ENCODE measurements at regions not wholly inside any gene's neighbourhood (a gene's known extent, or its start where the extent isn't known, plus 50 kb on each side); places are given as distances from the start of the nearest gene placed in this dataset.

- Histone ChIP-seq H3K4me3 (ENCODE audit: low read depth, low read length) (no peak overlapping the region), H3K27ac (no peak overlapping the region), H3K27me3 (replicated peaks) (no peaks in the 10 kb centered on the region), H3K36me3 (replicated peaks) (no peaks in the 10 kb centered on the region)
- DNase-seq: no peak
- in situ Hi-C loops (cut with HindIII; ENCODE audit: low pct_ligation_motif_present, low sequenced_read_pairs): no loop called here
- TF ChIP-seq CTCF (IDR thresholded peaks at IDR 0.05; ENCODE audit: low read depth, low read length, missing control alignments): no peak
Measured at GRCh38 chr11:70854901-70855556, 397.3 kb downstream of the SHANK2 start.

DNA sequence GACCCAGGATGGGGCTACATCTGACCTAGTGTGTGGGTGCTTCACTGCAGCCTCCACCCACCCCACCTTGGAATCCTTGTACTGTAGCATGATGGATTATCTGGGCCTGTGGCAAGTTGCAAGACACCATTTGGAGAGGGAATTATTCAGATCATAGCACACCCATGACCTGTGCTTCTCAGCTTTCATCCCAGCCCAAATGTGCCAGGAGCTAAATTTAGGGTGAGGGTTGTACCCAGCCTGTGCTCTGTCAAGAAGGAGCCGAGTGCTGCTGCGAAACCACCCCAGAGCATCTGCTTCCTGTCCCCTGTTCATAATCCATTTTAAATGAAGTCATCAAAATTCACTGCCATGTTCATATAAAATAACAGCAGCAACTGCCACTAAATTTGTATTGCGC lies 394.5 kb downstream of the SHANK2 start:
- DNase-seq: no peak
- no peaks in the 10 kb centered on the region for H3K27me3 ChIP-seq (replicated peaks)
- no peaks in the 10 kb centered on the region for H3K36me3 ChIP-seq (replicated peaks)
- H3K4me3 ChIP-seq (ENCODE audit: low read depth, low read length): no peak overlapping the region
- no peak for TF ChIP-seq CTCF (IDR thresholded peaks at IDR 0.05; ENCODE audit: low read depth, low read length, missing control alignments)
- H3K27ac ChIP-seq: no peak overlapping the region
- in situ Hi-C loops (cut with HindIII; ENCODE audit: low pct_ligation_motif_present, low sequenced_read_pairs): no loop called here

- no peak for DNase-seq
- Histone ChIP-seq H3K4me3 (ENCODE audit: low read depth, low read length) (no peak overlapping the region), H3K27me3 (replicated peaks) (no peaks in the 10 kb centered on the region), H3K27ac (no peak overlapping the region), H3K36me3 (replicated peaks) (no peaks in the 10 kb centered on the region)
- in situ Hi-C loops (cut with HindIII; ENCODE audit: low pct_ligation_motif_present, low sequenced_read_pairs): no loop called here
- TF ChIP-seq CTCF (IDR thresholded peaks at IDR 0.05; ENCODE audit: low read depth, low read length, missing control alignments): no peak
Measured at GRCh38 chr11:70859180-70859579, 393.2 kb downstream of the SHANK2 start.

- no peak overlapping the region for H3K4me3 ChIP-seq (ENCODE audit: low read depth, low read length)
- in situ Hi-C loops (cut with HindIII; ENCODE audit: low pct_ligation_motif_present, low sequenced_read_pairs): no loop called here
- DNase-seq: no peak
- no peaks in the 10 kb centered on the region for H3K36me3 ChIP-seq (replicated peaks)
- H3K27ac ChIP-seq: no peak overlapping the region
- no peak for TF ChIP-seq CTCF (IDR thresholded peaks at IDR 0.05; ENCODE audit: low read depth, low read length, missing control alignments)
- H3K27me3 ChIP-seq (replicated peaks): no peaks in the 10 kb centered on the region
Measured at GRCh38 chr11:70860888-70861287, 391.5 kb downstream of the SHANK2 start.

DNA sequence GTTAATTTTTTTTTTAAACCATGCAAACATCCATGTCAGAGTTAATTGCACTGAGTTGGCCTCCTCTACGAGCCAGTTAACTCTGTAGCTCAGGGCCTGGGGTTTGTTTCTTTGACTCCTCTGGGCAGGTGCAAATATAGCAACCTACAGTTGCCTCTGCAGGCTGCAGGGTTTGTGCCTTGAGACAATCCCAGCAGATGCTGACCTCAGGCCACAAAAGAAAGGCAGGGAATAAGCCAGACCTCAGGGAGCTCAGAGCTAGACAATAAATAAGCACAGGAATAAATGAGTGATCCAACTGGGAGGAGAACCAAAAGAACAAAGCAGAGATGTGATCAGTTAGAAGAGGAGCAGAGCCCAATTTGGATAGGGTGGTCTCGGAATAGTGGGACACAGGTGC lies 390.8 kb downstream of the SHANK2 start:
- no peak for TF ChIP-seq CTCF (IDR thresholded peaks at IDR 0.05; ENCODE audit: low read depth, low read length, missing control alignments)
- in situ Hi-C loops (cut with HindIII; ENCODE audit: low pct_ligation_motif_present, low sequenced_read_pairs): no loop called here
- no peak for DNase-seq
- Histone ChIP-seq H3K36me3 (replicated peaks) (no peaks in the 10 kb centered on the region), H3K4me3 (ENCODE audit: low read depth, low read length) (no peak overlapping the region), H3K27me3 (replicated peaks) (no peaks in the 10 kb centered on the region), H3K27ac (no peak overlapping the region)

DNA sequence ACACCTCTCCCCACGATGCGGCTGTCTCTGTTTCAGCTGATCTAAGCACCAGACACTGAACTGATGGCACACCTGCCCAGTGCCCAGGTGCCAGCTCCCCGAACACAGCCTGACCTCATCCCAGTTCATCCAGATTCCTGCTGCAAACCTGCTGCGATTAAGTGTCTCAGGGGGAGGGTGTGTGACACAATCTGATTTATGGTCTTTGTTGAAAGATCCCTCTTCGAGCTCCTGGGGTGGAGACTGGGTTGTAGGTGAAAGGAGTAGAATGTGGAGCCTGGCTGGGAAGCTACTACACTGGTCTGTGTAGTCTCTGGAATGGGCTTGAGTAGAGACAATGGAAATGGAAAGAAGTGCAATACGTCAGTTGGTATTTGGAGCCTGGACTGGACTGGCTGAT lies 390.3 kb downstream of the SHANK2 start:
- H3K36me3 ChIP-seq (replicated peaks): no peaks in the 10 kb centered on the region
- H3K27ac ChIP-seq: no peak overlapping the region
- no peak overlapping the region for H3K4me3 ChIP-seq (ENCODE audit: low read depth, low read length)
- in situ Hi-C loops (cut with HindIII; ENCODE audit: low pct_ligation_motif_present, low sequenced_read_pairs): no loop called here
- no peak for TF ChIP-seq CTCF (IDR thresholded peaks at IDR 0.05; ENCODE audit: low read depth, low read length, missing control alignments)
- no peak for DNase-seq
- H3K27me3 ChIP-seq (replicated peaks): no peaks in the 10 kb centered on the region
